GM18517 (cell line): ENCODE measurements at regions not wholly inside any gene's neighbourhood (a gene's known extent, or its start where the extent isn't known, plus 50 kb on each side); places are given as distances from the start of the nearest gene placed in this dataset.

ENCODE experiments used
- ATAC-seq: cut with Tn5 transposase; IDR thresholded peaks from one replicate; pipeline ENCODE4 v1.9.1; 2021; ENCODE audit warnings: mild to moderate bottlenecking, moderate library complexity; ENCODE audit not compliant: unreplicated experiment

DNA sequence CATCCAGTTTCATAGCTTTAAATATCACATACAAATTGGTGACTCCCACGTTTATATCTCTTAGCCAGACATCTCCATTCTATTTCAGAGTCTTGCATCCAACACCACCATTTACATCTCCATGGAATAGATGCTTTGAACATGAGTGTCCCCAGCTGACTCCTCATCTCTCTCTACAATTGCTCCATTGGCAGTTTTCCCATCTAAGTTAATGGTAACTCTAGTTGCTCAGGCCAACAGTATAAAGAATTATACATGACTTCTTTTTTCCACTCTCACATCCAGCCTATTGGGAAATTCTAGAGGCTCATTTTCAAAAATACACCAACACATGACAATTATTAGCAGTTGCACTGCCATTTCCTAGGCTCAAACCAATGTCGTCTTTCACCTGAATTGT is 388.2 kb downstream of the STIM2 start:
- no peak for ATAC-seq

DNA sequence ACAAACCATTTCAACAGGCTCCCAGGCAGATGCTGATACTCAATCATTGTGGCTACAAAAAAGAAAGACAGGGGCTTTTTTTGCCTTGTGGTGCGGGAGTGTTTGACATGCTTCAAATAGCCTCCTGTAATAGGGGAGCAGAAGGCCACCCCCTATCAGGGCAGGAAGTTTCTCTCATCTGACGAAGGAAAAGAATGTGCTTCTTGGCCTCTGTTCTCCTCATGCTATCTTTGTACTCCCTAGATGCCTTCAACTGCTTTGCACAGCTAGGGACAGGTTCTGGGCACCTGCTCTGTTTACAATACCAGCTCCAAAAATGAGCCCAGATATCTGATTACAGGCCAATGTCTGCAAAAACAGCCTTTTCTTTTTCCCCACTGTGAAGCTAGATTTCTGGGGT is 391.1 kb downstream of the STIM2 start:
- no peak for ATAC-seq

DNA sequence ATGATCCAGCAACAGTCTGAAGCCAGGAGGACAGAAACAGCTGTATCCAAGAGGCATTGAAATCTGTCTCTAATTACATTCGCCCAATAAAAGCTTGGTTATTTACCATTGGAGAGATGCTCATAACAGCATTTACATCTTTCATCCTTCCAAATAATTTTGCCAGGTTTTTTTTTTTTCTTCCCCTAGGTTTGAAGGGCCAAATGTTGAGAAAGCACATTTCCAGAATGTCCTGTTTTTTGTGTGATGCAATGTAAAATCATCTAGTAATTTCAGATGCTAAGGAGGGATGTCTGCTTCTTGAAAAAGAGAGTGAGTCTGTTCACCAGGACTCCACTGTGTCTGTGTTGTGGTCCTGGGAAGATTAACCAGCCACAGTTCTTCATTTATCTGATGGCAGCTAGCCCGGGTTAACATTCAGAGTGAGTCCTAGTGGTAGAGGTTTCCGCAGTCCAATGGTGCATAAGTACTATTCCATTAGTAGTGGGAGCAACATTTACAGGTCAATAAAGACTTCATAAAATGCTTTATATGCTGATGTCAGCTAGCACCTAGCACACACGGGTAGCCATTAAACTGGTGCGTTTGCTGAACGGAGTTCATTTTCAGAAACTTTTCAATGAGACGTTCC is 406.8 kb downstream of the STIM2 start:
- no peak for ATAC-seq

DNA sequence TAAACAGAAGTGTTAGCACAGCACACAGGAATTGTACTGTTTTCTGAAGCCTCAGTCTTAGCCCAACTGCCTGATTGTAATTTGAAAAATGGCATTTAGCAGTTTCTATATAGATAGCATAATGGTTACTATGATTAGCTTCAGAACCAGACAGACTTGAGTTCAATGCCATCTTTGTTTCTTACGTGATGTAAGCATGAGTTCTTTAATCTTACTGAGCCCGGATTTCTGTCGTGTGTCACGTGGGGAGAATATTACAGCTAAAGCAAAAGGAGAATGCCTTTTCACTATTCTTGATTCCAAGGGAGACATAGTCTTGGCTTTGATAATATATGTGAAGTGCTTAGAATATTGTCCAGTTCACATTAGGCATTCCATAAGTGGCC is 407.3 kb downstream of the STIM2 start:
- no peak for ATAC-seq

DNA sequence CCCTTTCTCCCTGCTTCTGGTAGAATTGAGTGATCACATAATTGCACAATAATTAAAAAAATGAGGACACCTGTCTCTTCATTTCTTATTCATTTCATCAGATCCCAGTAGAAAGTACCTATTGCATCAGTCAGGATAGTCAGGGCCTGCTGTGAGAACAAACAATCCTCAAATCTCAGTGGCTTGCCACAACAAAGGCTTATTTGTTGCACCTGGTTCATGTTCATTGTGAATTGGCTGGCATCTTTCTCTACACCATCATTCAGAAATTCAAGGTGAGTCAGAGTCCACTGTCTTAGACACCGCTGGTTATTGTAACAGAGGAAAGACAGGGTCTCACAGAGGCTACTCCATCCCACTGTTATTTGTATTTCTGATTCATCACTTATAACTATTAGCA is 409.8 kb downstream of the STIM2 start:
- no peak for ATAC-seq

DNA sequence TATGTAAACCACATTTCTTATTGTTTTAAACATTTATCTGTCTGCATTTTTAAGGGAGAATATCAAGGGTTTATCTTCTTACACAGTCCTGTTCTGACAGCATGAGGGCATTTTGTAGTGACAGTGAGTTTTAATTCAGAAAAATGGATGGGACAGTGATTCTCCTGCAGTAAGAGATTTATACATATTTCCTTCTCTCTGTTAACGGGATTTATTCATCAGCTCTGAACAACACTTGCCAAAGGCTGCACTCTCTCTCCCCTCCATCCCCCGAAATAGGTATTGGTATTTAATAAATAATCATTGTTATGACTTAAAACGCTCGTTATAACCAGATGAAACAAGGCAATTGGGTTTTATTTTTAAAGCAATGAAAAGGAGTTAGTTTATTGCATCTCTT is 410.9 kb downstream of the STIM2 start:
- no peak for ATAC-seq

DNA sequence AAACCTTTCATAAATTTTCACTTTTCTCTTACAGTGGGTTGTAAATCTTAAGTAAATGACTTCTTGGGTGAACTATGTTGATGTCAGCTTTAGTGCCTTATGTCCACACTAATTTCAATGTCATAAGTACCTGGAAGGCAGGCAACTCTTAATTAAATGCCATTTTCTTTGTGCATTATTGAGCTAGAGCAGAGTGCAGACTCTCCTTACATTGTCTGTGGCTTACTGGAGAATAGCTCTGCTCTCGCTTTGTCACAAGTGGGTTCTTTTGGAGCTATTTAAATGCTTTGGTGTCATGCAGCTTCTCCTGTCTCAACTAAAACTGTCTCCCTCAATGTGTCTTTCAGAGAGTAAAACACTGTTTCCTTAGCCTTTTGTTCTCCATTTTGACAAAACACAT is 411.6 kb downstream of the STIM2 start:
- no peak for ATAC-seq

DNA sequence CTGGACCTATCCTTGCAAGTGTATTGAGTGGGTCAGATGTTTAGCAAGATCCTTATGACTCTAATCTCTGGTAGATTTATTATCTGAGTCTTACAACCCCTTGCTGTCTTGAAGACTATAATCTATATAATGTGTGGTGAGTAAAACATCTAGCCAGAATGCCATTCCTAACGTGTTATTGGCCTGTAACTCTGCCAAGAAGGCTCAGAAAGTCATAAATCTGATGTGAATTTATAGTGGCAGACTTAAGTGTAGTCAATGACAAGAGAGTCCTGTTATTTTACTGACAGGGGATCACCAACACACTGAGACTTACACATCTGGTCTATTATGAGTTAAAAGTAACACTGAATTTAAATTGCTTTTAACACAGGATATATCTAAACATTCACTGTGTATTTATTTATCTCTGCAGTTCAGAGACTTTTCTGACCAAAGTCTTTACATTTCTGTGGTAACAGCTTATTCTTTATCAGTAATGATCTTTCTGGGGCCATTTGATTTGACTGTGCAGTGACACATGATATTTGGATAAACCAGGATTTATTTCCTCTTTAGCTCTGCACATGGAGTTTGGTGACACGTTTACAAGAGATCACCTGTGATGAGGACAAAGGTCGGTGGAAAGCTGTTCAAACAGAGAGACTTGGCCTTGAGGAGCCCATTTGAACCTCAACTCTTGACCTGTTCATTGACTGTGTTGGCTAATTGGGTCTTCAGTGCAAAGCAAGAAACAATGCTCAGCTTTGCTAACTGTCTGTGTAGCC is 415.8 kb downstream of the STIM2 start:
- ATAC-seq, result no peak

DNA sequence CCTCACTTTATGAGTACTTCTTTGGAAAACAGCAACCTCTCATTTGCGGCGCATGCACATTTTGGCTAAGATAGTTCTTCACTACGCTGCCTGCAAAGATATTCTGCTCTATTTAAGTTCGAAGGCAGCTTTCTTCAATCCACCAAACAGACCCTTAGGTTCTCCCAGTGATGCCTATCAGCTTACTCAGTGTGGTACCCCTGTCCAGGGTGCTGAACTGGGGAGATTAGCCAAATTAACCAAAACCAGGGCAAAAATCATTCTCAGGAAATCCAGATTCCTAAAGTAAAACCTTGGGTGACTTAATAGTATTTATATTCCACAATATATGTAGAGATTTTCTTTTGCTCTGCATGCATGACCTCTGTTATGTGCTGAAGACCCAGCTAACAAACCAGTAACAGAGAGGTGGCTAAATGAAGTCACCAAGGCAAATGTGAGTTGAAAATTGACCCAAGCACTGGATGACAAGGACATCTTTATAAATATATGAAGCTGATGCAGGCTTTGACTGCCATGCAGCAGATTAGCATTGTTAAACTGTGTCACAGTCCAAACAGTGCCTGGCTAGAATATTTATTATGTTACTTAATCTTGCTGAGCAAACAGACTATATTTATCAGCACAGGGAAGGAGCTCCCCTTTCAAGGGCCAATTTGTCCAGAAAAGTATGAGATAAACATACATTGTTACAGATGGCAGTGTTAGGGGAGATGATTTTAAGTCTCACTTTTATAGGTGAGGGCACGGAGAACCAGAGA is 418.2 kb downstream of the STIM2 start:
- ATAC-seq, result no peak

DNA sequence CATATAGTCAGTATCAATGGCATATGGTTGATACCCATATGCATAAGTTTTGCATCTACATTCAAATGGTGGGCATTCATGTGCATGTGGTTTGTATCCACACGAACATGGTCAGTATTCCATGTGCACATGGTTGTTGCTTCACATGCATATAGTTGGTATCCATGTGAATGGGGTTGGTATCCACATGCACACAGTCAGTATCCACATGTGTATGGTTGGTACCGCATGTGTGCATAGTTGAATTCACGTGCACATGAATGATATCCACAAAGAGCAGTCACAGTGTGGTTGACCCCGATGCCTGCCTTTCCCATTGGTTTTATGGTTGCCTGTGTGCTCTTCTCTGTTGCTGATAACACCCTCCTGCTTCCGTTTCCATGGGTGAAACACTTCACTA is 427.9 kb downstream of the STIM2 start:
- ATAC-seq, result no peak

DNA sequence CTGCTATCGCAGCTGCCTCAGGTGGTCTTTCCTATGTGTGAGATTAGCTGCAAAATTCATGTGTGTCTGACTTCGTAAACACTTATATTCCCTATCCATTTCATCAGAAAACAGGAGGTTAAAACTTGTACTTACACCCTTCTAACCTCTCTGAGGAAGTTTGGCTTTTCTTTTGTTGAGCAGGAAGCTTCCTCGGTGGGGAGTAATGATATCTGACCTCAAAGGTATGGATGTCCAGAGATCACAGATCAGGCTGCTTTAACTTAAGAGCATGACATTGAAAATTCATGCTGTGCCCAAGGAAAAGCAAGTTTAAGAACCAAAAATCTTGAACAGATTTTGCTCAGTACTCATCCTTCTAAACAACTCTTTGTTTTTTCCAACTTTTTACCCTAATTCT is 429.1 kb downstream of the STIM2 start:
- ATAC-seq, result no peak

DNA sequence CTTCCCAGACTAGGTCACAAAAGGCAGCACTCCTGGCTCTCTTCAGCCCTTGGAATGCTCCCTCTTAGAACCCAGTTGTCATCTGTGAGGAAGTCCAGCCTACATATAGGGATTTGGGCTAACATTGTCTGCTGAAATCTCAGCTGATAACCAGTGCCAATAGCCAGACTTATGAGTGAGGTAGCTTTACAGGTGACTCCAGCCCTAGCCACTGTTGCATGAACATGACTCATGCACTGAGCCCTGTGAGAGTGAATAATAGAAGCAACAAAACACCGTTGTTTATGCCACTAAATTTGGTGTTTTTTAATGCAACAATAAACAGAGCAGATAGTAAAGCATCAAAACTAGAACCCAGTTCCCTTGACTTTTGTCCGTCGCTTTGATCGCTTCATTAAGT is 433.2 kb downstream of the STIM2 start:
- ATAC-seq, result no peak

DNA sequence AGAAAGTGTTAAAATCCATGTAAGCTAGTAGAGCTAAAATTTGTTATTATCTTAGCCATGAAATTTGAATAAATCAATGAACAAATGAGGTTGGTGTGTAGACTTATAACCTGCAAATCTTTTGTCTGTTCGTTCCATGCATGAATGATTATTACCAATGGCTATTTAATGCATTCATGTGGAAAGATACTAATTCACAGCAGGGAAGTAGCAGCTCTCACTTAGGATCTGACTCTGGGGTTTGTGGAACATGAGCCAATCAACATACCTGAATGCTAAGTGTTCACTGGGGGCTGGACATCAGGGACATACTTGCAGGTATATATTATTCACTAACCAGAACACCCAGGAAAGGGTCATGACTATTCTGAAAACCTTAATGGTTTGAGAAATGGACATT is 444.1 kb downstream of the STIM2 start:
- no peak for ATAC-seq

DNA sequence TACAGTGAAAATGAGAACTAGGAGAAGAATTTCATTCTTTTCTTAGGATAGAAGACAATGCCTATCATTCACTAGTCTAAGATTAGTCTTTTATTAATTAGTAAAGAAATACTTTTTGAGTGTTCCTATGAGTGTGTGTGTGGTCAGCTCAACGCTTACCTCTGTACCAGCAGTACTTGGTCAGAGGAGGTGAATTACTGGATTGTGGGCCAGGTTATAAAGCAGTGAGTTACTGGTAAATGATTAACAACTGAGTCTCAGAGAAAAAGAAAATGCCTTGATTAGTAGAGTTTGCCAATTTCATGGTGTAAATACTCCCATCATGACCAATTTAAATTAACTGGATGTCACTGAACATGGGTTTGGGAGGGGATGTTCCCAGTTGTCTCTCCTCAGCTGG is 444.6 kb downstream of the STIM2 start:
- ATAC-seq, result no peak

DNA sequence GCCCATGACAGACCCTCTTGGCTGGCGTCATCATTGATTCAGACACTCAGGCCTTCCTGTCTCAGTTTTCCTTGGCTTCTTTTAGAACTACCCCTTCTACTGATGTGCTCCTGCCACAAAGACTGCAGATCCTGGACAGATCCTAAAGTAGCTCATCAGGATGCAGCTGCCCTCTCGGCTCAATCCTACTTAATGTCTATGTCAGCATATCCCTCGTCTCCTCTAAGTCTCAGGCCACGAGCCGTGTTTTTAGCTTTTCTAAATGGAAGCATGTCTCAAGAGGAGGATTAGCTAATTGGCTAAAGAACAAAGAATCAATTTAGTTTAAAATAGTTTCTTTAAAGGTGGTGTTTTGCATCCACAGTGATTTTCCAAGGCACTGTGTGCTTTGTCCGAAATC is 447.7 kb downstream of the STIM2 start:
- no peak for ATAC-seq

DNA sequence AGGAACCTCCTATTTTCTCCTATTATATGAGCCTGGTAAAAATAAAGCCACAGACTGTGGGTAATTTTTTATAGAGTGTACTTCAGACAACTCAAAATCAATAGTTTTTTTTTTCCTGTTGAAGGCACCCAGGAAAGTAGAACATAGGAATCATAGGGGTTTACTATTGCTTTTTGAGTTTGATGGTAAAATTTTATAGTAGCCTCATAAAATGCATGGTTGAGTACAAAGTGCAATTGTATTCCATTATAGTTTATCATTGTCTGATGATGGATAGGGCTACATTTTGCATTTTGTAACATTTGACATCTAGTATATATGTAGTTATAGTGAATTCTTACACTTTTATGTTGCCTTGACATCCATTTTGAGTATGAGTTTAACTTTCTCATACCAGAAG is 455.0 kb downstream of the STIM2 start:
- ATAC-seq, result no peak

DNA sequence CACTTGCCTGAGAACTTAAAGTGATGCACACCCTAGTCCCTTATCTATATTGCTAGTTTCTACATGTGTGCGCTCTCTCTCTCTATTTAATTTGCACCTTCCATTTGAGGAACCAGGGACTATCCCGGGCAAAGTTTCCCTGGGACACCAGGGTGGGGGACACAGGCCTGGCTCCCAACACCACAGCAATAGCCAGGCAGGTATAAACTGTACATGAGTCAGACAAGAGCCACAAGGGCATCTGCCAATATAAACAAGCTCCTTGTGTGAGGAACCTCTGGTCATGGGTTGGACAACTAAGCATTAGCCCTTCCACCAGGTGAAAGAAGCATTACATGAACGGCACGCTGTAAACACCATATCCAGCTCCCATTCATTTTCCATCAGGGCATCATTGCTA is 455.5 kb downstream of the STIM2 start:
- ATAC-seq, result no peak

DNA sequence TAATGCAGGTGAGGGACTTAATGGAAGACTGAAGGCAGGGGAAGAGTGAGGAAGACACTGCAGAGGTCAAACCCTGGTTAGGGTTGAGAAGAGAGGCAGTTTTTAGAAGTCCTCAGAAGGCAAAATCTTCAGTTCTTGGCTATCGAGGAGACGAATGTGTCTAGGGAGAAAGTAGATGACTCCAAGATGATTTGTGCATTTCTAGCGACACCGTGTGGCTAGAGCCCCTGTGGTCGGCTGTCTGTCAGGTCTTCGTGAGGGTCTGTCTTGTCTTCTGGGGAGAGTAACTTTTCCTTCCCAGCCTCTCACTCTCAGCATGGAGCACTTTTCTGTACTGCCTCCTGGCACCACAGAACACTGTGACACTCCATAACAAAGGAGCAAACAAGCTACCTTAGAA is 458.1 kb downstream of the STIM2 start:
- no peak for ATAC-seq

DNA sequence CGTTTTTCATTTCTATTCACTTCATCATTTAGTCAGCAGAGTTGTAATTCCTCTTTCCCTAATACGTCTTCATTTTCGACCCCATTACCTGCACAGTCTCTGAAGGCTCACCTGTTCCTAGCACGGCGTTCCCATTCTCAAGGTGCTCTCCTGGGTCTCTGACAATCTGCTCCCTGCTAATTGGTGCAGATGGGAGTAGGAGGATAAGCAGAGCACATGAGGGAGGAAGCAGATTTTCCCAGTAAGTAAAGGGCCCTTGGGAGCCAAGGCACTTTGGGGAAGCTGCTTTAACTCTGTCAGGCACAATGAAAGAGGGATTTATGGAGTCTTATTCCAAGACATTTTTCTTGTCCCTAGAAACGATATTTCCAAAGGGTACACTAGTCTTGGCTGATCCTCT is 466.4 kb downstream of the STIM2 start:
- ATAC-seq, result no peak

DNA sequence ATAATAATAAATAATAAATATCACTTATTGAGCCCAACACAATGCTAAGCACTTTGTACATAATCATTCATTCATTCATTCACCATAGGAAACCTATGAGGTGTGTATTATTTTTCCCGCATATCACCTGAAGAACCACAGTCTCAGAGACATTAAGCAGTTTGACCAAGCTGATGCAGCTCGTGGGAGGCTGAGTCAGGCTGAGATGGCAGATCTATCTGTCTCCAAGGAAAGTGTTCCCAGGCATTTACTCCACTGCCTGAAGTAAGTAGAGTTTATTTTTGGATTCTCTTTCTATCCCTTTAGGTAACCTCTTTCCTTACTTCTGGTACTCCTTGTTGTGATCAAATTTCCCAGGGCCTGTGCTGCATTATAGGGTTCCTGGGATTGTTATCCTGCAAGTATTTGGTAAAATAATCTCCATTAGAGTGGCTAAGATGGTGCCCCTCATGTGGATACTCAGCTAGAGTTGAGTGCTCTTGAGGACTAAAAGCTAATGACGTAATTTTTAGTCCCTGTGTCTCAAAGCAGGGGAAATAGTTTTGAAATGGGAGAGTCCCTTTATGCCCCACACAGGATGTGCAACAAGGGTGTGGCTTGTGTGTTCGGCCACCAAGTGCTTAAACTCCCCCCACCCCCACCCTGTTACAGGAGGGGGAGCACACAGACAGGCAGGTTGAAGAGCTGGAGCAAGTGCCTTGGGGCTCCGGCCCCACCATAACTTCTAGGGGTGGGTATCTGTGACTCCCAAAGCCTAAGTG is 467.0 kb downstream of the STIM2 start:
- ATAC-seq, result no peak

DNA sequence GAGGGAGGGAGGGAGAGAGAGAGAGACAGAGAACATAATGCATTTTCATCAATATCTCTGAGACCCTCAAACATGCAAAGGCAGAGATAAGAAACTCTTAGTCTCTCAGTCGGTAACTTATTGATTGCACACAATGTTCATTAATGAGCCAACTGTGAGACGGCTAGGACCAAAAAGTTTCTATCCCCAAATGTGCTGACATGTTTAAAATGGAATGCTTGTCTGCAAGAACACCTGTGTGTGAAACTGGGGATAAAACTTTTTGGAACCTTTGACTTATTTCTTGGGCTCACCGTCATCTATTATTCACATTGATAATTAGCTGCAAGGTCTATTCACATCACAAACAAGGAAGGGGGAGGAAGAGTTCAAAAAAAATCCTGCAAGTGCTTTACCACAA is 477.9 kb downstream of the STIM2 start:
- ATAC-seq, result no peak
